Type B pancreatic cell (in vitro differentiated cells): ENCODE measurements at regions not wholly inside any gene's neighbourhood (a gene's known extent, or its start where the extent isn't known, plus 50 kb on each side); places are given as distances from the start of the nearest gene placed in this dataset.

ENCODE experiments used
- DNase-seq: peaks from one replicate; pipeline ENCODE4 v3.0.0; 2021; ENCODE audit warnings: mixed read lengths; ENCODE audit not compliant: unreplicated experiment; ENCODE audit errors: extremely low spot score
- H3K27ac Mint-ChIP-seq: 2 replicates; pipeline ENCODE4 v1.8.0; 2021; ENCODE audit warnings: mild to moderate bottlenecking, mixed read lengths
- H3K27me3 Mint-ChIP-seq: 2 replicates; pipeline ENCODE4 v1.8.0; 2021; ENCODE audit warnings: mixed read lengths
- H3K36me3 Mint-ChIP-seq: 2 replicates; pipeline ENCODE4 v1.8.0; 2021; ENCODE audit warnings: mixed read lengths
- H3K4me1 Mint-ChIP-seq: one replicate; pipeline ENCODE4 v1.8.0; 2021; ENCODE audit warnings: mixed read lengths; ENCODE audit not compliant: unreplicated experiment
- H3K4me3 Mint-ChIP-seq: 2 replicates; pipeline ENCODE4 v1.8.0; 2021; ENCODE audit warnings: mild to moderate bottlenecking, mixed read lengths
- H3K9me3 Mint-ChIP-seq: 2 replicates; pipeline ENCODE4 v1.8.0; 2021; ENCODE audit warnings: mixed read lengths
- TF ChIP-seq, protein P1 (sequence below): fragments of 200-600 bp; sonication (generic); conservative IDR thresholded peaks from 2 replicates; pipeline ENCODE4 v1.5.0; 2021; ENCODE audit warnings: antibody characterized with exemption, mild to moderate bottlenecking

DNA sequence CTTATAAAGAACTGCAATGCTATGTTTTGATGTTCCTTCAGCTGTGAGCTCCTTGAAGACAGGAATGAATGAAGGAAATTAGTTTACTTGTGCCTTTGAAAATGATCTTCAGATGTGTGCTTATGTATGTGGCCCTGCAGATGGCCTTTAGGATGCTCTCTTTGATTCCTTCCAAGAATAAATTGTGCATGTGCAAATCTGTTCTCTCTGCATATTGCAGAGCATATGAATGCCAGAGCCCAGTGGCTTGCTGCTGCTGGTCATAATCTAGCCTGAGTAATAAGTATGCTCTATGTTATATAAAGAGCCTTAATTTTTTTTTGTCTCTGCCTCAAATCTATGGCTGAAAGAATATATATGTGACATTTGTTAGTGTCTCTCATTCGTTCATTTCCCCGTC lies 341.9 kb upstream of the NOVA1 start:
- Mint-ChIP-seq H3K27ac (no peak overlapping the region), H3K36me3 (no peaks in the 10 kb centered on the region), H3K27me3 (no peaks in the 10 kb centered on the region), H3K9me3 (no peaks in the 10 kb centered on the region), H3K4me3 (no peak overlapping the region), H3K4me1 (no peaks in the 10 kb centered on the region)
- TF ChIP-seq, protein P1, sequence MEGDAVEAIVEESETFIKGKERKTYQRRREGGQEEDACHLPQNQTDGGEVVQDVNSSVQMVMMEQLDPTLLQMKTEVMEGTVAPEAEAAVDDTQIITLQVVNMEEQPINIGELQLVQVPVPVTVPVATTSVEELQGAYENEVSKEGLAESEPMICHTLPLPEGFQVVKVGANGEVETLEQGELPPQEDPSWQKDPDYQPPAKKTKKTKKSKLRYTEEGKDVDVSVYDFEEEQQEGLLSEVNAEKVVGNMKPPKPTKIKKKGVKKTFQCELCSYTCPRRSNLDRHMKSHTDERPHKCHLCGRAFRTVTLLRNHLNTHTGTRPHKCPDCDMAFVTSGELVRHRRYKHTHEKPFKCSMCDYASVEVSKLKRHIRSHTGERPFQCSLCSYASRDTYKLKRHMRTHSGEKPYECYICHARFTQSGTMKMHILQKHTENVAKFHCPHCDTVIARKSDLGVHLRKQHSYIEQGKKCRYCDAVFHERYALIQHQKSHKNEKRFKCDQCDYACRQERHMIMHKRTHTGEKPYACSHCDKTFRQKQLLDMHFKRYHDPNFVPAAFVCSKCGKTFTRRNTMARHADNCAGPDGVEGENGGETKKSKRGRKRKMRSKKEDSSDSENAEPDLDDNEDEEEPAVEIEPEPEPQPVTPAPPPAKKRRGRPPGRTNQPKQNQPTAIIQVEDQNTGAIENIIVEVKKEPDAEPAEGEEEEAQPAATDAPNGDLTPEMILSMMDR = no peak
- no peak for DNase-seq

DNA sequence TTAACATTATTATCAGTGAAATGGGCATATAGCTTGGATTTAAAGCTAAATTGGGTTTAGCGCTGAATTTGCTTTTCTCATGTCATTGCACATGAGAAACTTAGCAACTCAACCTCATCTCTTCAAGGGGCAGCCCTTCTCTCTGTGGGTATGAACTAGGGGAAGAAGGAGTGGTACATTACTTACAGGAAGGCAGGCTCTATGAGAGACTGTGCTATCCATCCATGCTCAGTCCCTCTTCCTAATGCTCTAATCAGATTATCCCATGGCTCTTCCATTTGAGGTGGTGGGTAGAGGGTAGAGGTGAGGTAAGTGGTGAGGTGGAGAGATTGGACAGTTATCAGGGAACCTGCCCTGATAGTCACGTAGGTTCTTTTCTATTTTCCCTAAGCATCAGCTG lies 343.7 kb upstream of the NOVA1 start:
- no peak overlapping the region for H3K27ac Mint-ChIP-seq
- no peaks in the 10 kb centered on the region for H3K9me3 Mint-ChIP-seq
- TF ChIP-seq, protein P1 = no peak

DNA sequence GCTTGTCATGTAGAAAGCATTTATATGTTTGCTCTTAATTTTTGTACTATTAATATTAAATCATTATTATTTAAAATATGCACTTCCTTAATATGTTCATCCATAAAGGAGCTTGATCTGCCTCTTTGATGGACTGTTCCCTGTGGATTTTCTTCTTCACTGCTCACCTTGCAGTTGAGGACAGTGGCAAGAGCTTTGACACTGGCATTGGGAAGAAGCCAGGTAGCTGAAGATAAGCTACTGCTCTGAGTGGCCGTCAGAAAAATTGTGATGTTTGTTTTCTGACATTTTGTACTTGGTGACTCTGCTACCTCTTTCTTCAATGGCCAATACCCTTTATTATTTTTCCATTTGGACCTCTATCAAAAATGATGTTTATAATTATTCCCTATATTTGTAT lies 349.4 kb upstream of the NOVA1 start:
- no peaks in the 10 kb centered on the region for H3K36me3 Mint-ChIP-seq
- H3K4me3 Mint-ChIP-seq = no peak overlapping the region
- no peak overlapping the region for H3K27ac Mint-ChIP-seq
- H3K27me3 Mint-ChIP-seq = no peaks in the 10 kb centered on the region
- DNase-seq = no peak
- TF ChIP-seq, protein P1 = no peak
- no peaks in the 10 kb centered on the region for H3K4me1 Mint-ChIP-seq
- H3K9me3 Mint-ChIP-seq = no peaks in the 10 kb centered on the region

More for the DNA sequence above, 343.7 kb upstream of the NOVA1 start:
- H3K27me3 Mint-ChIP-seq = no peaks in the 10 kb centered on the region
- H3K4me1 Mint-ChIP-seq = no peaks in the 10 kb centered on the region
- H3K4me3 Mint-ChIP-seq = no peak overlapping the region
- DNase-seq = no peak
- no peaks in the 10 kb centered on the region for H3K36me3 Mint-ChIP-seq

DNA sequence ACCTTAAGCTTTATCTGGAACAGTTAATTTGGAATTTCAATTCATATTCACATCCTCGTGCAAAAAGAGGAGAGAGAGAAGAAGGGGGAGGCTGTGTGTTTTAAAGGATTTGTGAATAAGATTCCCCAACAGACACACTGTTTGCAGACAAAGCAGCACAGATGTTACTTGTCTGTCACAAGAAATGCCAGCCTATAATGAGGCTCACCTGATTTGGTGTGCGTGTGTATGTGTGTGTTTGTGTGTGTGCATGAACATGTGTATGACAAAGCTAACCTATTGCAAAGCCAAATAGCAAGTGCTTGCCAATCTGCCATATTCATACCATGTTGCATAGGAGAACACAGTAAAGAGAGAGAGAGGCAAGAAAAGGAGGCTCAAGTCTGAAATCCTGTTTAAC lies 361.6 kb upstream of the NOVA1 start:
- Mint-ChIP-seq H3K9me3 (no peaks in the 10 kb centered on the region), H3K27ac (no peak overlapping the region), H3K36me3 (no peaks in the 10 kb centered on the region), H3K27me3 (no peaks in the 10 kb centered on the region), H3K4me3 (no peak overlapping the region), H3K4me1 (no peaks in the 10 kb centered on the region)
- DNase-seq = no peak
- TF ChIP-seq, protein P1 = no peak

DNA sequence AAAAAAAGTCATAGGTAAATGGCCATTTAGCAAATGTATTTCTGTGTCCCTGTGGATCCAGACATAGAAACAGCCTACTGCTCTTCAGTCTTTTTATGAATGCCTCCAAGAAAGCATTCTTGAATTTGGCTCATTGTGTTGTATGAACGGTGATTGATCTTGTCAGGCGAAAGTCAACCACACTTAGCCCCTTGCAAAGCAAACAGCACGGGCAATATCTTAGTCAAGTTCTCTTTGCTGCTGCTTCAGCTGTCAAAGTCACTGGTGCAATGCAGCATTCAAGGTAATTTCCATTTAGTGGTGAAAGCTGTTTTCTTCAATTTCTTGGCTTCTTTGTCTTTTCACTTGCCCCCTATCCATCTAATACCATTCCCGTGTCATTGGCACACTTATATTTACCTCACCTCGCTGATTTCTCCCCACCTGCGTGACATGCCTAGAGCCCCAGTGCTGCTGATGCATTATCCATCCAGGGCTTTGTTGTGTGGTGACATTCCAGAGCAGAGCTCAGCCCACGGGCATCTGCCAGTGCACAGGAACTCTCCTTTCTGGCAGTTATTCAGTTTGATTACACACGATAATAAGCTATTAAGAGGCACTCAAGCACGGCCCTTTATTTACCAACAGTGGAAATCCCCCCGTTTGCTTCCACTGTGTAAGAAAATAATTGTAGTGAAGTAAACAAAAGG lies 362.3 kb upstream of the NOVA1 start:
- H3K36me3 Mint-ChIP-seq = no peaks in the 10 kb centered on the region
- DNase-seq = no peak
- H3K27me3 Mint-ChIP-seq = no peaks in the 10 kb centered on the region
- peaks cover 4% of the 10 kb centered on the region for H3K9me3 Mint-ChIP-seq
- H3K4me1 Mint-ChIP-seq = no peaks in the 10 kb centered on the region
- peak overlapping the region; percentile 57 for H3K4me3 Mint-ChIP-seq
- TF ChIP-seq, protein P1 = no peak
- H3K27ac Mint-ChIP-seq = peak overlapping the region; percentile 58
